GM12865 (cell line): ENCODE measurements at regions not wholly inside any gene's neighbourhood (a gene's known extent, or its start where the extent isn't known, plus 50 kb on each side); places are given as distances from the start of the nearest gene placed in this dataset.

Experiments used
- DNase-seq: peaks from one replicate; pipeline ENCODE4 v3.0.0; 2010; ENCODE audit warnings: low read depth
- H3K4me3 ChIP-seq: 2 replicates; pipeline ENCODE4 v1.5.1; 2011; ENCODE audit warnings: mild to moderate bottlenecking, low read depth, low read length, control low read depth
- TF ChIP-seq, protein P1 (sequence below): IDR thresholded peaks from 2 replicates; pipeline ENCODE4 v1.5.1; 2011; ENCODE audit warnings: low read length, control low read depth, low read depth, inconsistent platforms; ENCODE audit not compliant: insufficient read depth; ENCODE audit errors: missing control alignments

DNA sequence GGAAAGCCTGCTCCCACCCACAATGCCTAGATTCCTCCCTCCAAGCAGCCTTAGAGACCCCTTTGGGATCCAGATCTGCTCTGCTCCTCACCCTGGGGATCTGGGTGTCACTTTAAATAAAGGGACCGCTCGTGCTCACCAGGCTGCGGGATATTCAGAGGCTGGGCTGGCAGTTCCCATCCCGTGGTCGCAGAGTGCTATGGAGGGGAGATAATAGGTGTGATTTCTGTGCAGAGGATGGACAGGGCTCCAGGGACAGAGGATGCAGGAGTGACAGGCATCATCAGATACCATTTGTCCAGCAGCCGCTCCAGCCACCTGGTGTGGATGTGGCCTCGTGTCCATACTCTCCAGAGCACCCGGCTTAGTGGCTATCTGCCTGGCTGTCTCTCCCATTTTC lies 415.9 kb upstream of the SULF2 start:
- no peak overlapping the region for H3K4me3 ChIP-seq
- TF ChIP-seq, protein P1, sequence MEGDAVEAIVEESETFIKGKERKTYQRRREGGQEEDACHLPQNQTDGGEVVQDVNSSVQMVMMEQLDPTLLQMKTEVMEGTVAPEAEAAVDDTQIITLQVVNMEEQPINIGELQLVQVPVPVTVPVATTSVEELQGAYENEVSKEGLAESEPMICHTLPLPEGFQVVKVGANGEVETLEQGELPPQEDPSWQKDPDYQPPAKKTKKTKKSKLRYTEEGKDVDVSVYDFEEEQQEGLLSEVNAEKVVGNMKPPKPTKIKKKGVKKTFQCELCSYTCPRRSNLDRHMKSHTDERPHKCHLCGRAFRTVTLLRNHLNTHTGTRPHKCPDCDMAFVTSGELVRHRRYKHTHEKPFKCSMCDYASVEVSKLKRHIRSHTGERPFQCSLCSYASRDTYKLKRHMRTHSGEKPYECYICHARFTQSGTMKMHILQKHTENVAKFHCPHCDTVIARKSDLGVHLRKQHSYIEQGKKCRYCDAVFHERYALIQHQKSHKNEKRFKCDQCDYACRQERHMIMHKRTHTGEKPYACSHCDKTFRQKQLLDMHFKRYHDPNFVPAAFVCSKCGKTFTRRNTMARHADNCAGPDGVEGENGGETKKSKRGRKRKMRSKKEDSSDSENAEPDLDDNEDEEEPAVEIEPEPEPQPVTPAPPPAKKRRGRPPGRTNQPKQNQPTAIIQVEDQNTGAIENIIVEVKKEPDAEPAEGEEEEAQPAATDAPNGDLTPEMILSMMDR: no peak
- no peak for DNase-seq

DNA sequence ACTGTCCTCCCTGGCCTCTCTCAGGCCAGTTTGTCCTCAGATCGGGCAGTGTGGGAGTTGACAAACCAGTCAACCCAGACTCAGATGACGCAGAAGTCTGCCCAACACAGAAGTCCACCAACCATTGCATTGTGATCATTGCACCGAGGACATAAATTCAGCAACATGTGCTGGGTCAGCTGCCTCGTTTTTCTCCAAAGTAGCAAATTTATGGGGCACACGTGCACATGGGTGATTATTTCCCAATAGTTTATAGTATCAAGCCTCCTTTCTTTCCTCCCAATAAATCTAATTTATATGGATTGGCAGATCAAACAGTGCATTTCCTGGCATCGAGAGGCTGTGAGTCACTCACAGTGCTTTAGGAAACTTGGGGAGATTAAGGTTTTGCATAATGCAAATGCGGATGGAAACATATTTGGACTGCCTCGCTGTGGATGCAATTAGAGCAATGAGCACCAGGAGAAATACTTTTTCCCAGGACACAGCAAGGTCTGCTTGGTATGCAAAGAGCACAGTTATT lies 413.7 kb upstream of the SULF2 start:
- DNase-seq: no peak
- H3K4me3 ChIP-seq: no peak overlapping the region
- TF ChIP-seq, protein P1: no peak

DNA sequence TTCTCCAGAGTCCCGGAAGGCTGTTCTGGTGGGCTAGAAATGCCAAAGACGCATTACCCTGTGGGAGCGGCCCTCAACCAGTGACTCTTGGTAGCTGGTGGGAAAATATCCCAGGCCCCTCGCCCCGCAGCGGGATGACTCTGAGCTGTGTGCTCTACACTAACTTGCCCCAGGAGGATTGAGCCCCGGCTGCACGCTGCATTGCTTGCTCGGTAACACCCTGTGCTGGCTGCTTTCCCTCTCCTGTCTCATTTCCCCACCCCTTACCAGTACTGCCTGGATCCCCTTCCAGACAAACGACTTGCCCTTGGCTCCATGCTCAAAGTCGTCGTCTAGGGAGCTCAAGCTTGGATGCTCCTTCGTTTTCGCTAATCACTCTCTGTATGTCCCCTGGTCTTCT lies 411.8 kb upstream of the SULF2 start:
- no peak for DNase-seq
- no peak overlapping the region for H3K4me3 ChIP-seq
- TF ChIP-seq, protein P1: no peak

DNA sequence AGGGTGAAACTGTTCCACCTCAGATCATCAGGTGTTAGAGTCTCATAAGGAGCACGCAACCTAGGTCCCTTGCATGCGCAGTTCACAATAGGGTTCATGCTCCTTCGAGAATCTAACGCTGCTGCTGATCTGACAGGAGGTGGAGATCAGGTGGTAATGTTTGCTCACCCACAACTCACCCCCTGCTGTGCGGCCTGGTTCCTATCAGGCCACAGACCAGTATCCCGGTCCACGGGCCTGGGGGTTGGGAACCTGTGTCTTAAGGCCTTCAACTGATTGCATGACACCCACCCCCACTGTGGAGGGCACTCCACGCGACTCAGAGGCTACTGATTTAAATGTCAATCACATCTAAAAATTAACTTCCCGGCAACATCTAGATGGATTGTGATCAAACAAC lies 411.2 kb upstream of the SULF2 start:
- DNase-seq: no peak
- TF ChIP-seq, protein P1: no peak
- no peak overlapping the region for H3K4me3 ChIP-seq

DNA sequence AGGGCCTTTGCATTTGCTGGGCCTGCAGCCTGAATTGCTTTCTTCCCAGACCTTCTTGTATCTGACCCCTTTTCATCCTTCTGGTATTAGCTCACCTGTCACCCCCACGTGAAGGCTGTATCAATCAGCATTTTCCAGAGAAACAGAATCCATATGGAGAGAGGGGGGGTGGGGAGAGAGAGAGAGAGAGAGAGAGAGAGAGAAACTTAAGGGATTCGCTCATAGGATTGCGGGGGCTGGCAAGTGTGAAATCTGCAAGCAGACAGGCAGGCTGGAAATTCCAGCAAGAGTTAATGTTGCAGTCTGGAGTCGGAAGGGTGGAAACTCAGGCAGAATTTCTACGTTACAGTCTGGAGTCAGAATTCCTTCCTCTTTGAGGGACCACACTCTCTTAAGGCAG lies 410.7 kb upstream of the SULF2 start:
- no peak for DNase-seq
- no peak overlapping the region for H3K4me3 ChIP-seq
- TF ChIP-seq, protein P1: no peak

DNA sequence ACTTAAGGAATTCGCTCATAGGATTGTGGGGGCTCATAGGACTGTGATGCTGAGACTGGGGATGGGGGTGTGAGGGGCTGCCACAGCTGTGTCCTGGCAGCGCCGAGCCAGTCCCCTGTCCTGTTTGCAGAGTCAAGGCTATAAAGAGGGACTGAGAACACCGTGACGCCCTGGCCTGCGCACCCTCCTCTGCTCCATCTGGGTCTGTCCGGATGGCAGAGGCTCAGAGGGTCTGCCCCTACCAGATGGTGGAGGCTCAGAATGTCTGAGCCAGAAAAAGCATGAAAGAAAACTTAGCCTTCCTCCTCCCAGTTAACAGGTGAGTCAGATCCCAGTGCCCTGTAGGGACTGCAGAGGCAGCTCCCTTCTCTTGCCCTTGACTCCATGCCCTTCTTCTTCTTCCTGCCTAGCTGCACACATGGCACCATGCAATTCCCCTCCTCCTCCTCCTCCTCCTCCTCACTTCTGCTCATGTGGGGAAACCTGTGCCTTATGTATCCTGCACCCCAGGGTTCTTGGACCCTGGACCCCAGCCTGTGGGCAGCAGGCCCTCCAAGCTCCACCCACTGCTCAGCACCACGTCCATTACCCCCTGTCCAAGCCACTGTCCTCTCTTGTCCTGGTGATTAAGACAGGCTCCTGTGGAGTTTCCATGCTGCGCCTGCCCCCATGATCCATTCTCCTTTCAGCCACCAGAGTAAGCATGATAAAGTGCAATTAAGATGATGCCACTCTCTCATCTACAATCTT lies 410.0 kb upstream of the SULF2 start:
- TF ChIP-seq, protein P1: no peak
- no peak for DNase-seq
- no peak overlapping the region for H3K4me3 ChIP-seq

DNA sequence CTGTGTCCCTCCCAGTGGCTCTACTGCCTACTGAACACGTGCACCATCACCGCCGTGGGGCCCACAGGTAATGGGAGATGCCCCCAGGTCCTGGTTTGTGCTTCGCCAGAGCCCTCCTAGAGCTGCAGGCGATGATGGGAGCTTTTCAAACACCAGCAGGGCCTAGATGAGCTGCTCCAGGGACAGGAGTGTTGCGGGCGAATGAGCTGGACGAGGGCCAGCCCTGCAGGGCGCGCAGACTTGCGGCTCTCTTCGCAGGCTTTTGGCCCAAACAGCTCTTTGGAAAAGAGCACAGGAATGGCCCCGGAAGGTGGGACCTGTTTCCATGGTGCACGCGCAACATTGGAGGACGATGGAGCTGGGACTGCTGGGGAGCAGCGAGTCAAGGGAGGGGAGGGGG lies 409.3 kb upstream of the SULF2 start:
- TF ChIP-seq, protein P1: no peak
- H3K4me3 ChIP-seq: no peak overlapping the region
- no peak for DNase-seq
